SK-N-MC (cell line): ENCODE measurements at regions not wholly inside any gene's neighbourhood (a gene's known extent, or its start where the extent isn't known, plus 50 kb on each side); places are given as distances from the start of the nearest gene placed in this dataset.

Source experiments
- EZH2 ChIP-seq: fragments of 200-600 bp; sonication (generic); IDR thresholded peaks from one replicate; pipeline ENCODE4 v1.6.1; 2017; ENCODE audit warnings: antibody characterized with exemption
- FOXP2 ChIP-seq: optimal IDR thresholded peaks from 2 replicates; pipeline ENCODE3; 2011; ENCODE audit warnings: mild to moderate bottlenecking, moderate library complexity; ENCODE audit not compliant: insufficient read depth; ENCODE audit errors: extremely low read length, control extremely low read depth
- POLR2AphosphoS5 ChIP-seq: IDR thresholded peaks from 2 replicates; pipeline ENCODE4 v1.6.1; 2012; ENCODE audit warnings: mild to moderate bottlenecking, low read depth, low read length, borderline replicate concordance

DNA sequence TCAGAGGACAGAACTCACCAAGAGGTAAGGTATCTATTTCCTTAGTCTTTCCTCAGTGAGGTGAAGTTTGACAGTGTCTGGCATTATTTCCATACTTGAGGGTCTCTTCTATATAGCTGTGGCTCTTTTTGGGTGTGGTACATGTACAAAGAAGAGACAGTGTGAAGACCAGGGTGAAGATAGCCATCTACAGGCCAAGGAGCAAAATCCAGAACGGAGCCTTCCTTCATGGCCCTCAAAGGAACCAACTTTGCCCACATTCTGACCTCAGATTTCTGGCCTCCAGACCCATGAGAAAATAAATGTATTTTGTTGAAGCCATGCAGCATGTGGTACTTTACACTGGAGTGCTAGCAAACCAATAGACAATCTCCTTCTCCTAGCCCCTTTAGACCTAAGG, 858.5 kb upstream of the B3GALT2 start:
- TF ChIP-seq EZH2 (no peak), POLR2AphosphoS5 (no peak), FOXP2 (no peak)
